Colonic mucosa (tissue), 4 donors: ENCODE measurements at regions not wholly inside any gene's neighbourhood (a gene's known extent, or its start where the extent isn't known, plus 50 kb on each side); places are given as distances from the start of the nearest gene placed in this dataset.

ENCODE experiments used
- DNase-seq: peaks from one replicate; pipeline ENCODE4 v3.0.0-alpha.2; 2020
- H3K27ac ChIP-seq: fragments of 200-600 bp; one replicate; pipeline ENCODE4 v1.8.0; 2021
- H3K27me3 ChIP-seq: fragments of 200-600 bp; one replicate; pipeline ENCODE4 v1.8.0; 2021
- H3K36me3 ChIP-seq: fragments of 200-600 bp; one replicate; pipeline ENCODE4 v1.8.0; 2021
- H3K4me1 ChIP-seq: fragments of 200-600 bp; one replicate; pipeline ENCODE4 v1.8.0; 2021; ENCODE audit warnings: mild to moderate bottlenecking
- H3K4me3 ChIP-seq: fragments of 200-600 bp; one replicate; pipeline ENCODE4 v1.8.0; 2021
- H3K9ac ChIP-seq, 2 donors: one replicate each; pipeline ENCODE4 v1.7.0; 2013; ENCODE audit warnings: control low read depth in 2 of 2, low read depth in 2 of 2, low read length in 2 of 2
- H3K9me3 ChIP-seq: fragments of 200-600 bp; one replicate; pipeline ENCODE4 v1.8.0; 2021
- CTCF ChIP-seq: fragments of 200-600 bp; IDR thresholded peaks from one replicate; pipeline ENCODE4 v1.8.0; 2022; ENCODE audit warnings: antibody characterized with exemption, mild to moderate bottlenecking
- intact Hi-C: fragments of 100-400 bp; cut with DNase I; formaldehyde crosslinking; loops from one replicate; pipeline ENCODE4 v1.14.1; 2022
- donor health status: healthy.
- donor health status: DM: no; HTN: no; CAD: no.
- donor health status: DM: no; HTN: no; CAD: no.

GRCh38 chr17:77782201-77782600 is 176.3 kb upstream of the TNRC6C start:
- no peak for DNase-seq
- Histone ChIP-seq H3K9me3 (no peaks in the 10 kb centered on the region), H3K4me1 (no peaks in the 10 kb centered on the region), H3K27ac (no peak overlapping the region), H3K9ac (no peak overlapping the region), H3K27me3 (no peaks in the 10 kb centered on the region), H3K36me3 (no peaks in the 10 kb centered on the region), H3K4me3 (no peak overlapping the region)
- no peak for TF ChIP-seq CTCF
- intact Hi-C loops, result no loop called here

GRCh38 chr17:77782611-77783010 is 175.9 kb upstream of the TNRC6C start:
- H3K4me3 ChIP-seq, result no peak overlapping the region
- H3K27me3 ChIP-seq, result no peaks in the 10 kb centered on the region
- H3K36me3 ChIP-seq, result no peaks in the 10 kb centered on the region
- H3K4me1 ChIP-seq, result no peaks in the 10 kb centered on the region
- no peaks in the 10 kb centered on the region for H3K9me3 ChIP-seq
- H3K9ac ChIP-seq, result no peak overlapping the region
- no peak for DNase-seq
- TF ChIP-seq CTCF, result no peak
- H3K27ac ChIP-seq, result no peak overlapping the region
- intact Hi-C loops, result no loop called here

- no peak overlapping the region for H3K27ac ChIP-seq
- no peaks in the 10 kb centered on the region for H3K4me1 ChIP-seq
- no peaks in the 10 kb centered on the region for H3K9me3 ChIP-seq
- no peaks in the 10 kb centered on the region for H3K27me3 ChIP-seq
- TF ChIP-seq CTCF, result no peak
- H3K36me3 ChIP-seq, result no peaks in the 10 kb centered on the region
- no peak for DNase-seq
- intact Hi-C loops, result no loop called here
- no peak overlapping the region for H3K4me3 ChIP-seq
- no peak overlapping the region for H3K9ac ChIP-seq
Observed at GRCh38 chr17:77783991-77784820, 174.3 kb upstream of the TNRC6C start.

GRCh38 chr17:77785312-77785905 is 173.1 kb upstream of the TNRC6C start:
- no peak for TF ChIP-seq CTCF
- no peak overlapping the region for H3K9ac ChIP-seq

GRCh38 chr17:77786090-77786489 is 172.4 kb upstream of the TNRC6C start:
- no peaks in the 10 kb centered on the region for H3K4me1 ChIP-seq
- TF ChIP-seq CTCF, result no peak
- no peak overlapping the region for H3K9ac ChIP-seq
- no peak for DNase-seq
- no peaks in the 10 kb centered on the region for H3K9me3 ChIP-seq
- H3K36me3 ChIP-seq, result no peaks in the 10 kb centered on the region
- no peak overlapping the region for H3K4me3 ChIP-seq
- no peak overlapping the region for H3K27ac ChIP-seq
- intact Hi-C loops, result no loop called here
- H3K27me3 ChIP-seq, result no peaks in the 10 kb centered on the region

More at GRCh38 chr17:77785312-77785905, 173.1 kb upstream of the TNRC6C start:
- H3K9me3 ChIP-seq, result no peaks in the 10 kb centered on the region
- H3K4me3 ChIP-seq, result no peak overlapping the region
- H3K27ac ChIP-seq, result no peak overlapping the region
- H3K36me3 ChIP-seq, result no peaks in the 10 kb centered on the region
- H3K27me3 ChIP-seq, result no peaks in the 10 kb centered on the region
- intact Hi-C loops, result no loop called here
- DNase-seq, result no peak
- H3K4me1 ChIP-seq, result no peaks in the 10 kb centered on the region
